Myocyte (in vitro differentiated cells): ENCODE measurements at regions not wholly inside any gene's neighbourhood (a gene's known extent, or its start where the extent isn't known, plus 50 kb on each side); places are given as distances from the start of the nearest gene placed in this dataset.

Experiments used
- DNase-seq: peaks from one replicate; pipeline ENCODE4 v3.0.0-alpha.2; 2012; ENCODE audit warnings: low read depth

- no peak for DNase-seq
Observed at GRCh38 chr16:54526087-54526486, 239.5 kb upstream of the IRX3 start.

DNA sequence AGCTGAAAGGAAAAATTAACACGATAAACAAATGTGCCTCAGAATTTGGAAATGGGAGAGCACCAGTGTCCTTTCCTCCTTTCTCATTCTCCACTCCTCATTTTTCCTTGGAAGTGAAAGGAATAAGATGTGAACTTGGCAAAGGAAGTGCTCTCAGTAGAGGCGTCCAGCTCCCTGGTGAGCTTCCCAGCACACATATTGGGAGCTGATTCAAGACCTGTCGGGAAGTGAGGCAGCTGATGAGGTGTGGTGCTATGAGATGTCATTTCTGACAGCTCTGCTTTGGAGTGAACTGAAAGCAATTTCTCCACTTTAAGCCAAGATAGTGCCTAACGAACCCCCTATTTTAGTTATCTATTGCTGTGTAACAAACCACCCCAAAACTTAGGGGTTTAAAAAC, 238.5 kb upstream of the IRX3 start:
- no peak for DNase-seq

DNA sequence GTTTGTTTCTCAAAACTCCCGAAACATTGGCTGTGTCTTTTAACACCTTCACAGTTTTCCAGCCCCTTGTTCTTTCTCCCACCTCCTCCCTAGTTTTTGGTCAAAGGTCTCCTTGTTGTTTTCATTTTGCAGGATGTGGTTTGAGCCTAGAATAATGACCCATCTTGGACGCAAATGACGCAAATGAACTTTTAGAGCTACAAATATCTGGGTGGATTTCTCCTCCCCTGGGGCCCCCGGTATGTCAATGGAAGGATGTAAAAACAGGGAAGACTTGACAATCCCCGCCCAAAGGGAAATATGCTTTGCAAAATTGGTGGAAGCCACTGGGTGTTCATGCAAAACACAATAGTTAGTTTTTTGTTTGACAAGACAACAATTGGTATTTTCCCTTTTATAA, 236.0 kb upstream of the IRX3 start:
- no peak for DNase-seq

GRCh38 chr16:54521327-54521726, 234.7 kb upstream of the IRX3 start:
- DNase-seq, result no peak

DNA sequence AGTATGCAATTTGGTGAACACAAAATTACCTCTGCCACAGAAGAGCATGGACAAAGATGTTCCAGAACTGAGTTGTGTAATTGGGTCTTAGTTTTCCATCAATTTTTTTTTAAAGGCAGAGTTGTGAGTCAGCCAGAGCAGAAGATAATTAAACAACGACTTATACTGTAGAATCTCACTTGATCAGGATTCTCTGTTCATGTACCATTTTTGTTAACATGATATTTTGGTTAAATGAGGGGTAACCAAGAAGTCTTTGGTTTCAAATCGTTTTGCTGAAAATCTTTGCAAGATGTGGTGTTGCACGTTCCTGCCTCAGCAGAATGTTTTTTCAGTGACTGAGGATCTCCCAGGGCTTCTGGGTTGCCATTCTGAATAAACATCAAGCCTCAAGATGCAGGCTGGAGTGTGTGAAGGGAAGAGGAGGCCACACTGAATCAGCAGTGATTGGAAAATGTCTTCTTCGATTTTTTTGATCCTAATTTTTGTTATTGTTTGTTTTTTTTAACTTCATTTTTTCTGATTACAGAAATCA, 232.6 kb upstream of the IRX3 start:
- no peak for DNase-seq

DNA sequence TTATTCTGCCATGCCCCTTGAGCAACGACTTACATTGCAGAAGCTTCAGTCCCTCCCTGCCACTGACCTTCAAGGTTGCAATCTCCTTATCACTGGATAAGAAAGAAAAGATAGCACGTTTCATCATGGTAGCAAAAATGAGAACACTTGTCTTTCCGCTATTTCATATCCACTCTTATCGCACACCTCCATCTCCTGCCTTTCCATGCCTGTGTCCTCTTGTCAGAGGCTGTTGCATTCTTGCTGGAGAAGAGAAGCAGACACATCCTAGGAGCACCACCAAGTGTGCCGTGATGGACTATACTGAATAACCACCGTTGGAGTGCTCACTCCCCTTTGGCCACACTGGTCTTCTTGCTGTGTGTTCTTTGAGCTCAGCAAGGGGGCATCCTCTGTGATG, 230.6 kb upstream of the IRX3 start:
- DNase-seq, result no peak

GRCh38 chr16:54512467-54512995, 225.9 kb upstream of the IRX3 start:
- no peak for DNase-seq

- peak; percentile 29 for DNase-seq
Observed at GRCh38 chr16:54511222-54511731, 224.7 kb upstream of the IRX3 start.

GRCh38 chr16:54510685-54511221, 224.2 kb upstream of the IRX3 start:
- DNase-seq, result peak; percentile 22

DNA sequence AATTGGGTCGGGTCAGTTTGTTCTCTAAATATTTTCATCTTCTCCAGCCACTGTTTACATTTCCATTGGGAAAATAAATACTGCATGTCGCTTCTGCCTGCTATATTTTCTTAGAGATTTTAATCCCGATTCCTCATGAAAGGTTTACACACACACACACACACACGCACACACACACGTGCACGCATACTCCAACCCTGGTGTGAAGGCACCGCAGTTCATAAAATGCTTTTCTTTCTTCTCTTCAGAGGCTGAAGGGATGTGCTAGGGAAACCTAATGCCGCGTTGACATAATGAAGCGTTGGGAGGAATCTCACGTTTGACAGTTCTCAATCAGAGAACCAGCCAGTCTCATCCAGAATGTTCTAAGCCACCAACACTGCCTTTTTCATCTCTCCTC, 222.9 kb upstream of the IRX3 start:
- DNase-seq, result no peak

DNA sequence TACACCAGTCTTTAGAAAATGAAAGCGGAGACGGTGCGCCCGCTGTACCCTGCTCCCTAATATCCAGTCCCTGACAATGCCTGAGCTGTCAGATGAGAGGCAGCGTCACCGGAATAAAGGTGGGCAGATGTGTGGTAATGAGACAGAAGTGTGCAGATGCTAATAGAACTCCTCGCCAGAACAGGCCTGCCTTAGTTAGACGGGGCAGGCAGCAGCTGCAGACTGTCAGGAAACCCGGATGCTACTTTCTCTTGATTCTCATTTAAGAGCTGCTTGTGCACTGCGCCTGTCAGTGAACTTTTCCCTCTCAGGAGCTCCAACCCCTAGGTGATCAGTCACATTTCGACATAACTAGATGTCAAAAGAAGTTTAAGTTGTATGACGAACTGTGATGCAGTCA, 221.8 kb upstream of the IRX3 start:
- no peak for DNase-seq

GRCh38 chr16:54506741-54507500, 220.3 kb upstream of the IRX3 start:
- no peak for DNase-seq

- no peak for DNase-seq
Observed at GRCh38 chr16:54506214-54506580, 219.6 kb upstream of the IRX3 start.

- DNase-seq, result no peak
Observed at GRCh38 chr16:54505549-54506213, 219.1 kb upstream of the IRX3 start.

GRCh38 chr16:54504372-54504771, 217.8 kb upstream of the IRX3 start:
- no peak for DNase-seq

DNA sequence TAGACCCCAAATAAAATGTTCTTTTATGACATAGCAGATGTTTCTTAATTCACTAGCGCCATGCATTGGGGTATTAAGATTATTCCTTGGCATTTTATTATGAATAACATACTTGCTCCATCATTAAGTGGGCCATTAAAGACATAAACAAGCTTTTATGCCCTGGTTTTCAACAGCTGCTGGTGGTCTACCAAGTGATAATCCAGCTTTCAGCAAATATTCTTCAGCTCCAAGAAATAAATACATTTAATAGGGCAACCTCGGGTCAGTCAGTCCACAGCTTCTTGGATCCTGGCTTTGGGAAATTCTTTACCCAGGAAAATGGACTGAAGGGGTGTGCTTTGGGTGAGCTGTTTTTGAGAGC, 217.3 kb upstream of the IRX3 start:
- no peak for DNase-seq

GRCh38 chr16:54503011-54503855, 216.6 kb upstream of the IRX3 start:
- no peak for DNase-seq

- no peak for DNase-seq
Observed at GRCh38 chr16:54501797-54502196, 215.2 kb upstream of the IRX3 start.

DNA sequence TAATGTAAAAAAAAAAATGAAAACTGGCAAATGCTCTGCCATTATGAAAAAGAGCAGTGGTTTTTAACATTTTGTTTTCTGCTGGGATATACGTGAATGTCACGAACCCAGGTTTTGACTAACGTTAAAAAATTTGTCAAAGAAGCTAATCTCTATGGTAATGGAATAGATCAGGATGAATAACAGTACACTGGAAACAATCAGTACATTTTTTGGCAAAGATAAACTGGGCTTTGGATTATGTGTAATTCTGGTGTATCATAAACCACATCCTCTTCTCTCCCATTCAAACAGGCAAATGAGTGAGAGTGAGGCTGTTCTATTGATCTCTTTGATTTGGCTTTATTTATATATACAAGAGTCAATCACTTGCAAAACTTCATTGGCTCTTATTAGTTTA, 207.0 kb upstream of the IRX3 start:
- DNase-seq, result no peak

- DNase-seq, result peak; percentile 68
Observed at GRCh38 chr16:54493061-54493460, 206.5 kb upstream of the IRX3 start.

DNA sequence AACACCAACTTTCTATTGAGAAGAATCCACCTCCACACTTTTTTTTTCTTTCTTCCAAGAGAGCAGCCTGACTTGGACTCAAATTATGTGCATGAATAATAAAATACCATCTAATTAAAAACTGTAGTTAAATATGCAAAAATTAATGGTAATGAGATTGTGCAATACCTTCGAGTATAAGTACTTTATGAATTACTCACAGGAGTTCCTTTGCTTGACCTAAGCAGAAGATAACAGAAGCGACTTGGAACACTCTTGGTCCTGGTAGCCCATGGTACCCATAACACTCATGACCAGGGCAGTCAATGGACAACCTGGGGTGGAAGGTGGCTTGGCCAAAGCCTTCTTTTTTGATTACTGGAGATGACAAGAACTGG, 203.5 kb upstream of the IRX3 start:
- no peak for DNase-seq
